H1 (cell line): ENCODE measurements at regions not wholly inside any gene's neighbourhood (a gene's known extent, or its start where the extent isn't known, plus 50 kb on each side); places are given as distances from the start of the nearest gene placed in this dataset.

Experiments
- SIX5 ChIP-seq: IDR thresholded peaks from 2 replicates; pipeline ENCODE4 v1.6.1; 2011; ENCODE audit warnings: mild to moderate bottlenecking, low read depth, low read length

DNA sequence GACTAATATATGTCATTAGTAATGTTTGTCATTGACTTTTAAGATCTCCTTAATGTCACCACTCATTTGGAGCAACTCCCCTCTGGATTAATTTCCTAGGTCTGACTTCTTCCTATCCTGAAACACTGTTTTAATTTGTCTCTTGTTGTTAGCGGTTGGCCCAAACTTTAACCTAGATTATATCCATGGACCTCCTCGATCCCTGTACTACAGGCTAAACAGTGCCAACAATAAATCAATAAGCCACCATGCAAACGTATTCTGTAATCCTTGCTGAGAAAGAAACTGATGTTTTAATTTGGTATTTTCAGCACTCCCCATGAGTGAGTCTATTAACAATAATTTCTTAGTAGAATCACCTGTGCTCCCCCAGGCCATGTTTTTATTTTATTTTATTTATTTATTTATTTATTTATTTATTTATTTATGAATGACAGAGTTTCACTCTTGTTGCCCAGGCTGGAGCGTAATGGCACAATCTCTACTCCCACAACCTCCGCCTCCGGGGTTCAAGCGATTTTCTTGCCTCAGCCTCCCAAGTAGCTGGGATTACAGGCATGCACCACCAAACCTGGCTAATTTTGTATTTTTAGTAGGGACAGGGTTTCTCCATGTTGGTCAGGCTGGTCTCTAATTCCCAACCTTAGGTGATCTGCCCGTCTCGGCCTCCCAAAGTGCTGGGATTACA is 204.1 kb downstream of the IL15 start (continued):
- no peak for TF ChIP-seq SIX5
